Smooth muscle cell (in vitro differentiated cells): ENCODE measurements at regions not wholly inside any gene's neighbourhood (a gene's known extent, or its start where the extent isn't known, plus 50 kb on each side); places are given as distances from the start of the nearest gene placed in this dataset.

ENCODE experiments used
- DNase-seq: peaks from one replicate; lab custom pipeline; 2025; ENCODE audit not compliant: unreplicated experiment; lab: John Stamatoyannopoulos, UW
- H2AFZ ChIP-seq: fragments of 200-600 bp; sonication (generic); 2 replicates; pipeline ENCODE4 v1.6.0; 2016; ENCODE audit warnings: antibody characterized with exemption, low read depth, mild to moderate bottlenecking
- H3F3A ChIP-seq: fragments of 200-600 bp; sonication (generic); 2 replicates; pipeline ENCODE4 v1.6.0; 2017; ENCODE audit warnings: antibody characterized with exemption, low read depth
- H3K27ac ChIP-seq: fragments of 200-600 bp; sonication (generic); 2 replicates; pipeline ENCODE4 v1.5.1; 2016; ENCODE audit warnings: low read depth, mild to moderate bottlenecking
- H3K27me3 ChIP-seq: fragments of 200-600 bp; sonication (generic); 2 replicates; pipeline ENCODE4 v1.6.1; 2016; ENCODE audit warnings: low read depth, mild to moderate bottlenecking
- H3K36me3 ChIP-seq: fragments of 200-600 bp; sonication (generic); 2 replicates; pipeline ENCODE4 v1.5.1; 2016; ENCODE audit warnings: low read depth
- H3K4me1 ChIP-seq: fragments of 200-600 bp; sonication (generic); 2 replicates; pipeline ENCODE4 v1.5.1; 2016; ENCODE audit warnings: low read depth
- H3K4me2 ChIP-seq: fragments of 200-600 bp; sonication (generic); 2 replicates; pipeline ENCODE4 v1.6.0; 2016; ENCODE audit warnings: mild to moderate bottlenecking
- H3K4me3 ChIP-seq: fragments of 200-600 bp; sonication (generic); 2 replicates; pipeline ENCODE4 v1.5.1; 2016; ENCODE audit warnings: mild to moderate bottlenecking
- H3K79me2 ChIP-seq: fragments of 200-600 bp; sonication (generic); 2 replicates; pipeline ENCODE4 v1.6.0; 2016; ENCODE audit warnings: low read depth, mild to moderate bottlenecking
- H3K9ac ChIP-seq: fragments of 200-600 bp; sonication (generic); 2 replicates; pipeline ENCODE4 v1.6.0; 2016; ENCODE audit warnings: low read depth
- H3K9me3 ChIP-seq: fragments of 200-600 bp; sonication (generic); replicated peaks from 2 replicates; pipeline ENCODE4 v1.5.1; 2016; ENCODE audit warnings: low read depth
- H4K20me1 ChIP-seq: fragments of 200-600 bp; sonication (generic); 2 replicates; pipeline ENCODE4 v1.6.0; 2016; ENCODE audit warnings: low read depth
- WGBS: methylation state at CpG from one replicate; pipeline ENCODE4 v1.1.7; 2016; ENCODE audit warnings: low lambda C conversion rate; 5-methylcytosine and 5-hydroxymethylcytosine counted together
- TF ChIP-seq, protein P1 (sequence below): fragments of 200-600 bp; sonication (generic); IDR thresholded peaks from 2 replicates; pipeline ENCODE4 v1.5.1; 2017; ENCODE audit warnings: borderline replicate concordance, mild to moderate bottlenecking, antibody characterized with exemption; ENCODE audit not compliant: insufficient read depth, poor library complexity, severe bottlenecking

DNA sequence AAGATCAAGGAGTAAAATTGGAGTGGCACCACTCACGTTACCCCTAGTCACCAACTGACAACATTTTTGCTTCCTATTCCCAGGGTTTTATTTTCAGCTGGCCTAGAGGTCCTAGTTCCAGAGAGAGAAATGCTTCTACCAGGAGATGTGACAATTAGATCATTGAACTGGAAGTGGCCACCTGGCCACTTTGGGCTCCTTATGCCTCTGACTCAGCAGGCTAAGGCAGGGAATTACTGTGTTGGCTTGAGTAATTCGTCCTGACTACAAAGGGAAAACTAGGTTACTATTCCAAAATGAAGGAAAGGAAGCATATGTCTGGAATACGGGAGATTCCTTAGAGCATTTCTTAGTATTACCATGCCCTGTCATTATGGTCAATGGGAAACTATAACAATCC lies 831.6 kb upstream of the NDST4 start:
- Histone ChIP-seq H3K4me1 (no peaks in the 10 kb centered on the region), H3F3A (no peaks in the 10 kb centered on the region), H2AFZ (no peak overlapping the region), H3K27ac (no peak overlapping the region), H3K4me3 (no peak overlapping the region), H3K9ac (no peak overlapping the region), H3K27me3 (no peaks in the 10 kb centered on the region), H3K4me2 (no peak overlapping the region), H4K20me1 (no peaks in the 10 kb centered on the region), H3K9me3 (no peaks in the 10 kb centered on the region), H3K36me3 (no peaks in the 10 kb centered on the region), H3K79me2 (no peaks in the 10 kb centered on the region)
- 86% methylated on average over 3 of the region's 3 CpGs for WGBS
- DNase-seq: no peak
- TF ChIP-seq, protein P1, sequence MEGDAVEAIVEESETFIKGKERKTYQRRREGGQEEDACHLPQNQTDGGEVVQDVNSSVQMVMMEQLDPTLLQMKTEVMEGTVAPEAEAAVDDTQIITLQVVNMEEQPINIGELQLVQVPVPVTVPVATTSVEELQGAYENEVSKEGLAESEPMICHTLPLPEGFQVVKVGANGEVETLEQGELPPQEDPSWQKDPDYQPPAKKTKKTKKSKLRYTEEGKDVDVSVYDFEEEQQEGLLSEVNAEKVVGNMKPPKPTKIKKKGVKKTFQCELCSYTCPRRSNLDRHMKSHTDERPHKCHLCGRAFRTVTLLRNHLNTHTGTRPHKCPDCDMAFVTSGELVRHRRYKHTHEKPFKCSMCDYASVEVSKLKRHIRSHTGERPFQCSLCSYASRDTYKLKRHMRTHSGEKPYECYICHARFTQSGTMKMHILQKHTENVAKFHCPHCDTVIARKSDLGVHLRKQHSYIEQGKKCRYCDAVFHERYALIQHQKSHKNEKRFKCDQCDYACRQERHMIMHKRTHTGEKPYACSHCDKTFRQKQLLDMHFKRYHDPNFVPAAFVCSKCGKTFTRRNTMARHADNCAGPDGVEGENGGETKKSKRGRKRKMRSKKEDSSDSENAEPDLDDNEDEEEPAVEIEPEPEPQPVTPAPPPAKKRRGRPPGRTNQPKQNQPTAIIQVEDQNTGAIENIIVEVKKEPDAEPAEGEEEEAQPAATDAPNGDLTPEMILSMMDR: no peak

DNA sequence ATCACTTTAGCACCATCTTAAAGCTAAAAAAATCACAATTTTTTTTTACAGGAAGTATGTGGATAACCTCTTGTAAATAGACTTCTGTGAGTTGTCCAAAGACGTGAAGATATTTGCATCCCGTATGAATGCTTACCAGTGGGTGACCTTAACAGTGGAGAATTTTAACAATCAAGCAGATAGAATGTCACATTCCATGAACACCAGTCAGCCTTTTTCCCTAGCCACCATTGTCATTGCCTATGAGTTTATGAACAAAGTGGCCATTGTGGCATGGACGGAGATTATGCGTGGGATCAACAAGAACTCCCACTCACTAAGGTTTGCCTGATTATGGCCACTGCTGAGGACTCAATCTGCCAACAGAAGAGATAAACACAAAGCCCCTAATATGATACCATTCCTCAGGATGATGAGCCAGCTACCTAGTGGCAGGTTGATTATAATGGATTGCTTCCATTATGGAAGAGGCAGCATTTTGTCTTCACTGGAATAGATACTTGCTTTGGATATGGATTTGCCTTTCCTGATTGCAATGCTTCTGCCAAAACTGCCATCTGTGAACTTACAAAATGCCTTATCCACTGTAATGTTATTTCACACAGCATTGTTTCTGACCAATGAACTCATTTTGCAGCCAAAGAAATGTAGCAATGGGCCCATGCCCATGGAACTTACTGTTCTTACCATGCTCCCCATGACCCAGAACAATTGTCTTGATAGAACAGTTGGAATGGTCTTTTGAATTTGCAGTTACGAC lies 830.9 kb upstream of the NDST4 start:
- H3K4me3 ChIP-seq: no peak overlapping the region
- no peak for DNase-seq
- TF ChIP-seq, protein P1: no peak

GRCh38 chr4:115938764-115939443 lies 825.5 kb upstream of the NDST4 start:
- Histone ChIP-seq H3K36me3 (no peaks in the 10 kb centered on the region), H3K4me1 (no peaks in the 10 kb centered on the region), H3K4me3 (no peak overlapping the region), H4K20me1 (no peaks in the 10 kb centered on the region), H3K27ac (no peak overlapping the region), H3K79me2 (no peaks in the 10 kb centered on the region), H3K9ac (no peak overlapping the region), H3K4me2 (no peak overlapping the region), H3F3A (no peaks in the 10 kb centered on the region), H3K27me3 (no peaks in the 10 kb centered on the region), H3K9me3 (no peaks in the 10 kb centered on the region), H2AFZ (no peak overlapping the region)
- WGBS: 46% methylated on average over 4 of the region's 4 CpGs
- no peak for DNase-seq
- TF ChIP-seq, protein P1: no peak

More for the DNA sequence above, 830.9 kb upstream of the NDST4 start:
- H3K9me3 ChIP-seq: no peaks in the 10 kb centered on the region
- no peak overlapping the region for H2AFZ ChIP-seq
- no peaks in the 10 kb centered on the region for H3K4me1 ChIP-seq
- no peaks in the 10 kb centered on the region for H3F3A ChIP-seq
- no peak overlapping the region for H3K27ac ChIP-seq
- no peak overlapping the region for H3K9ac ChIP-seq
- WGBS: 72% methylated on average over 5 of the region's 5 CpGs
- H3K36me3 ChIP-seq: no peaks in the 10 kb centered on the region
- no peaks in the 10 kb centered on the region for H4K20me1 ChIP-seq
- H3K79me2 ChIP-seq: no peaks in the 10 kb centered on the region
- H3K27me3 ChIP-seq: no peaks in the 10 kb centered on the region
- H3K4me2 ChIP-seq: no peak overlapping the region
